ENCODE measurements at regions not wholly inside any gene's neighbourhood (a gene's known extent, or its start where the extent isn't known, plus 50 kb on each side); places are given as distances from the start of the nearest gene placed in this dataset.

GRCh38 chr17:77736721-77737120 is 221.8 kb upstream of the TNRC6C start:
- no peak for DNase-seq

GRCh38 chr17:77737442-77738265 is 220.8 kb upstream of the TNRC6C start:
- DNase-seq: no peak

- DNase-seq: no peak
Observed at GRCh38 chr17:77738751-77739531, 219.6 kb upstream of the TNRC6C start.

GRCh38 chr17:77740481-77740880 is 218.0 kb upstream of the TNRC6C start:
- no peak for DNase-seq

- DNase-seq: no peak
Observed at GRCh38 chr17:77741109-77741508, 217.4 kb upstream of the TNRC6C start.

- no peak for DNase-seq
Observed at GRCh38 chr17:77742579-77742978, 215.9 kb upstream of the TNRC6C start.

- DNase-seq: no peak
Observed at GRCh38 chr17:77744066-77744988, 214.2 kb upstream of the TNRC6C start.

- DNase-seq: no peak
Observed at GRCh38 chr17:77745702-77746101, 212.8 kb upstream of the TNRC6C start.

- DNase-seq: no peak
Observed at GRCh38 chr17:77746393-77746792, 212.1 kb upstream of the TNRC6C start.

- no peak for DNase-seq
Observed at GRCh38 chr17:77746896-77747554, 211.5 kb upstream of the TNRC6C start.

GRCh38 chr17:77748436-77748835 is 210.1 kb upstream of the TNRC6C start:
- DNase-seq: no peak

- DNase-seq: no peak
Observed at GRCh38 chr17:77749321-77749751, 209.2 kb upstream of the TNRC6C start.

GRCh38 chr17:77749989-77750388 is 208.5 kb upstream of the TNRC6C start:
- DNase-seq: no peak

GRCh38 chr17:77750427-77751043 is 208.0 kb upstream of the TNRC6C start:
- DNase-seq: no peak

- DNase-seq: no peak
Observed at GRCh38 chr17:77753246-77753645, 205.3 kb upstream of the TNRC6C start.

GRCh38 chr17:77753691-77754245 is 204.7 kb upstream of the TNRC6C start:
- no peak for DNase-seq

- DNase-seq: no peak
Observed at GRCh38 chr17:77754956-77755355, 203.5 kb upstream of the TNRC6C start.

- no peak for DNase-seq
Observed at GRCh38 chr17:77755410-77755963, 203.0 kb upstream of the TNRC6C start.

- DNase-seq: no peak
Observed at GRCh38 chr17:77756028-77756427, 202.5 kb upstream of the TNRC6C start.

GRCh38 chr17:77756846-77757560 is 201.5 kb upstream of the TNRC6C start:
- no peak for DNase-seq

GRCh38 chr17:77757561-77757898 is 201.0 kb upstream of the TNRC6C start:
- DNase-seq: no peak
